ENCODE measurements at regions not wholly inside any gene's neighbourhood (a gene's known extent, or its start where the extent isn't known, plus 50 kb on each side); places are given as distances from the start of the nearest gene placed in this dataset.

DNA sequence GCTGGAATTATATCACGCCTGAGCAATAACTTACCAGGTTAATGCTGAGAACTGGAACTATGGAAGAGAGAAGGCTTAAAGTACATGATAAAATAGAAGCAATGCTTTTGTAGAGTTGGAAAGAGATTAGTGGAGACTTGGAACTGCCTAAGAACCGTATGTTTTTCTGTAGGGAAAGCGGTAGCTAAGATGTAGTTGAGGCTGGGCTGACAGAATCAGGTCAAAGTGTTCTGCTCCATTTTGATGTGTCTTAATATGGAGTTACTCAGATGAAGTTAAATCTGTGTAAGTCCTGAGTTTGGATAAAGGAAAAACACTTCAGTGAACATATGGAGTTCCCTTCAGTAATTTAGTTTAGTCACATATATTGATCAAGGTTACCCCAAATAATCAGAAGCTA is 860.9 kb upstream of the CXADR start:
- Mint-ChIP-seq H3K27me3 (ENCODE audit: unreplicated experiment) (no peaks in the 10 kb centered on the region), H3K4me3 (ENCODE audit: unreplicated experiment) (no peak overlapping the region), H3K27ac (ENCODE audit: unreplicated experiment) (no peak overlapping the region), H3K36me3 (ENCODE audit: low read depth, unreplicated experiment) (no peaks in the 10 kb centered on the region), H3K9me3 (ENCODE audit: unreplicated experiment) (no peaks in the 10 kb centered on the region), H3K4me1 (ENCODE audit: unreplicated experiment) (no peaks in the 10 kb centered on the region)
- no peak for DNase-seq (ENCODE audit: low spot score)
- TF ChIP-seq, protein P1, sequence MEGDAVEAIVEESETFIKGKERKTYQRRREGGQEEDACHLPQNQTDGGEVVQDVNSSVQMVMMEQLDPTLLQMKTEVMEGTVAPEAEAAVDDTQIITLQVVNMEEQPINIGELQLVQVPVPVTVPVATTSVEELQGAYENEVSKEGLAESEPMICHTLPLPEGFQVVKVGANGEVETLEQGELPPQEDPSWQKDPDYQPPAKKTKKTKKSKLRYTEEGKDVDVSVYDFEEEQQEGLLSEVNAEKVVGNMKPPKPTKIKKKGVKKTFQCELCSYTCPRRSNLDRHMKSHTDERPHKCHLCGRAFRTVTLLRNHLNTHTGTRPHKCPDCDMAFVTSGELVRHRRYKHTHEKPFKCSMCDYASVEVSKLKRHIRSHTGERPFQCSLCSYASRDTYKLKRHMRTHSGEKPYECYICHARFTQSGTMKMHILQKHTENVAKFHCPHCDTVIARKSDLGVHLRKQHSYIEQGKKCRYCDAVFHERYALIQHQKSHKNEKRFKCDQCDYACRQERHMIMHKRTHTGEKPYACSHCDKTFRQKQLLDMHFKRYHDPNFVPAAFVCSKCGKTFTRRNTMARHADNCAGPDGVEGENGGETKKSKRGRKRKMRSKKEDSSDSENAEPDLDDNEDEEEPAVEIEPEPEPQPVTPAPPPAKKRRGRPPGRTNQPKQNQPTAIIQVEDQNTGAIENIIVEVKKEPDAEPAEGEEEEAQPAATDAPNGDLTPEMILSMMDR (IDR thresholded peaks at IDR 0.05; ENCODE audit: unreplicated experiment) = no peak

- Mint-ChIP-seq H3K9me3 (ENCODE audit: unreplicated experiment) (no peaks in the 10 kb centered on the region), H3K36me3 (ENCODE audit: low read depth, unreplicated experiment) (no peaks in the 10 kb centered on the region), H3K27ac (ENCODE audit: unreplicated experiment) (no peak overlapping the region), H3K4me3 (ENCODE audit: unreplicated experiment) (no peak overlapping the region), H3K27me3 (ENCODE audit: unreplicated experiment) (no peaks in the 10 kb centered on the region), H3K4me1 (ENCODE audit: unreplicated experiment) (peaks cover 4% of the 10 kb centered on the region)
- DNase-seq (ENCODE audit: low spot score) = no peak
- TF ChIP-seq, protein P1 (IDR thresholded peaks at IDR 0.05; ENCODE audit: unreplicated experiment) = no peak
Measured at GRCh38 chr21:16663436-16663835, 849.4 kb upstream of the CXADR start.

DNA sequence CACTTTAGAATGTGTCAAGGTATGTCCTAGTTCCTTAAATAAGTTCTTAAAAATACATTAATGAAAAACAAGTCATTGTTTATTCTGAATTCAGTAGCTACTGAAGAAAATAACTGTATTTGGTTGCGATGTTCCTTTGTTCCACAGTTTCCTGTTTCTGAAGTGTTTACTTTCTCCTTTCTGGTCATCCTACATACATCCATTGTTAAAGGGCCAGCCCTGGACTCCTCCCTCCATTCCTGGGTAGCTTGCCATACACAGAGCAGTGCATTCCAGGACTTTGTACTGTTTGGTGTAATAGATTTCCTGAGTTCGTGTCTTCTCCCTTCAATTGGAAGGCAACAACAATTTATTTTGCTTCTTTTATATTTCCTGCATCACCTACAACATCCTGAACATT is 845.4 kb upstream of the CXADR start:
- no peak for DNase-seq (ENCODE audit: low spot score)
- Mint-ChIP-seq H3K36me3 (ENCODE audit: low read depth, unreplicated experiment) (no peaks in the 10 kb centered on the region), H3K9me3 (ENCODE audit: unreplicated experiment) (no peaks in the 10 kb centered on the region), H3K27ac (ENCODE audit: unreplicated experiment) (peak overlapping the region; percentile 77), H3K27me3 (ENCODE audit: unreplicated experiment) (no peaks in the 10 kb centered on the region), H3K4me3 (ENCODE audit: unreplicated experiment) (no peak overlapping the region), H3K4me1 (ENCODE audit: unreplicated experiment) (peaks cover 4% of the 10 kb centered on the region)
- TF ChIP-seq, protein P1 (IDR thresholded peaks at IDR 0.05; ENCODE audit: unreplicated experiment) = no peak

DNA sequence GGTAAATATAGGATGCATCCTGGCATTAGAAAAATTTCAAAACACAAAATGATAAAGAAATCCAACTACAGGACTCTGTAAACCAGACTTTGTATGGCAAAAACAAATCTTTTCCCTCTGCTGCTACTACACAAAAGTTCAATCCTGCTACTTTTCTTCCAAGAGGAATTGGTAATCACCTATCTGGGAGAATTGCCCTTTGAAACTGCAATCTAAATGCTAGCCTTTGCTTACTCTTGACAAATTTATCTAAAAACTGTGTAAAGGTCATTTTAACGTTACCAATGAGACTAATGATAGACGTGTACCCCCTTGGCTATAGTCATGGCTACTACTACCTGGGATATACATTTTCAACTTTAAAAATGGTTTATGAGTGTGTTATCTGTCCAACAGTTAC is 837.9 kb upstream of the CXADR start:
- no peaks in the 10 kb centered on the region for H3K36me3 Mint-ChIP-seq (ENCODE audit: low read depth, unreplicated experiment)
- no peaks in the 10 kb centered on the region for H3K9me3 Mint-ChIP-seq (ENCODE audit: unreplicated experiment)
- TF ChIP-seq, protein P1 (IDR thresholded peaks at IDR 0.05; ENCODE audit: unreplicated experiment) = no peak
- no peaks in the 10 kb centered on the region for H3K4me1 Mint-ChIP-seq (ENCODE audit: unreplicated experiment)
- no peak overlapping the region for H3K4me3 Mint-ChIP-seq (ENCODE audit: unreplicated experiment)
- DNase-seq (ENCODE audit: low spot score) = no peak
- H3K27me3 Mint-ChIP-seq (ENCODE audit: unreplicated experiment) = no peaks in the 10 kb centered on the region
- no peak overlapping the region for H3K27ac Mint-ChIP-seq (ENCODE audit: unreplicated experiment)

- Mint-ChIP-seq H3K4me1 (ENCODE audit: unreplicated experiment) (no peaks in the 10 kb centered on the region), H3K9me3 (ENCODE audit: unreplicated experiment) (no peaks in the 10 kb centered on the region), H3K27me3 (ENCODE audit: unreplicated experiment) (no peaks in the 10 kb centered on the region), H3K36me3 (ENCODE audit: low read depth, unreplicated experiment) (no peaks in the 10 kb centered on the region), H3K4me3 (ENCODE audit: unreplicated experiment) (no peak overlapping the region), H3K27ac (ENCODE audit: unreplicated experiment) (no peak overlapping the region)
- no peak for DNase-seq (ENCODE audit: low spot score)
- TF ChIP-seq, protein P1 (IDR thresholded peaks at IDR 0.05; ENCODE audit: unreplicated experiment) = no peak
Measured at GRCh38 chr21:16676391-16676790, 836.5 kb upstream of the CXADR start.
